HG02884 (cell line): ENCODE measurements at regions not wholly inside any gene's neighbourhood (a gene's known extent, or its start where the extent isn't known, plus 50 kb on each side); places are given as distances from the start of the nearest gene placed in this dataset.

Source experiments
- ATAC-seq: cut with Tn5 transposase; IDR thresholded peaks from one replicate; pipeline ENCODE4 v1.9.1; 2021; ENCODE audit warnings: mild to moderate bottlenecking, moderate library complexity; ENCODE audit not compliant: unreplicated experiment

DNA sequence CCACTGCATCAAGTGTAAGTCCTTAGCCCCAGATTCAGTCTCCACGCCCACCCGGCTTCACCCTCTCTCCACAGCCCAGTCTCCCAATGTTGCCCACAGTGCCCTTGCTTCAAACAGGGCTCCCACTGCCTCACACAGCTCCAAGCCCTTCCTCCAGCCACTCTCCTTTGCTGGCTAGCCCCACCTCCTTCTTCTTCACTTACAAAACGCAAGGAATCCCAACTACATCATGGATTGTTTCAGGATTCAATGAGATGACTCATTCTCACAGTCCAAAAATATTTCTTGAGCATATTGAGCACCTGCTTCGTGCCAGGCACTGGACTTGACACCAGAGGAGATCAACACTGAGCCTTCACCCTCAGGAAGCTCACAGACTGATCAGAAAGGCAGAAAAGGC lies 533.5 kb downstream of the BUD13 start:
- no peak for ATAC-seq

DNA sequence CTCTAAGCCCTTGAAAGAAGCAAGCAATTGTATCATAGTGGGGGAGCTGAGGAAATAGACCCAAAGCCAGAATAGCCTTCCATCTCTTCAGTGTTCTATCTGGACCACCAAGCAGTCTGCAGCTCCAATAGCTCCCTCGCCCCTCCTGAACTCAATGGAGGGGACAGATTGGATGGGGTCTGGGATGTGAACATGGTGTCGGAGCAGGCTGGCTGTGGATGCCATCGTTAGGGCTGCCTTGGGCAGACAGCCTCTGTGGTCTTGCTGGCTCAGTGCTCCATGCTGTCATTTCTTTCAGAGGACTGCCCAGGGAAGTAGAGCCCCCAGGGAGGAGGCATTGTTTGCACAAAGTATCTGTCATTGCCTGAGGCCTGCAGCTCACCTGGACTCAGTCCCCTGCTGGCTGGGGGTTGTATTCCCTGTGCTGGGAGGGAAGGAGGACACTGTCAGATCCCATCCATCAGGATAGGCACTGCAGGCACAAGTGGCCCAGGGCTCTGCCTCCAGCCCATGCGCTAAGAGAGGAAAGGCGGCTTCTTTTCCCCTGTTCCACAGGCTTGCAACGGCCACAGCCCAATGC lies 537.7 kb downstream of the BUD13 start:
- no peak for ATAC-seq

DNA sequence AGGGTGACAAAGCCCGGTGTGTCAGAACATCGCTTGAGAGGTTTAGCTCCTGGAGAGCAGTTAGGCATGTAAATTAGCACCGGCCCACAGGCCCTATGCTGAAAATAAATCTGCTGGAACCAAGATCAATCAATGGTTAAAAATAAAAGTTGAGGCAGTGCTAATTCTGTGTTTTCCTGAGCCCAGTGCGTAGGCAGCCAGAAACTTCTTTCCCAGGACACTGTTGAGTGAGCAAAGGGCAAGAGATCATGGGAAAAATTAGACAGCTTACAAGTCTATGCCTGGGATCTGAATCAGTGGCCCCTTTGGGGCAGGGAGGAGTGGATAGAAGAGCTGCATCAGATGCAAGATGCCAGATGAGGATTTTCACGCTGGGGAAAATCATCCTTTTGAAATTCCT lies 539.2 kb downstream of the BUD13 start:
- ATAC-seq: no peak

DNA sequence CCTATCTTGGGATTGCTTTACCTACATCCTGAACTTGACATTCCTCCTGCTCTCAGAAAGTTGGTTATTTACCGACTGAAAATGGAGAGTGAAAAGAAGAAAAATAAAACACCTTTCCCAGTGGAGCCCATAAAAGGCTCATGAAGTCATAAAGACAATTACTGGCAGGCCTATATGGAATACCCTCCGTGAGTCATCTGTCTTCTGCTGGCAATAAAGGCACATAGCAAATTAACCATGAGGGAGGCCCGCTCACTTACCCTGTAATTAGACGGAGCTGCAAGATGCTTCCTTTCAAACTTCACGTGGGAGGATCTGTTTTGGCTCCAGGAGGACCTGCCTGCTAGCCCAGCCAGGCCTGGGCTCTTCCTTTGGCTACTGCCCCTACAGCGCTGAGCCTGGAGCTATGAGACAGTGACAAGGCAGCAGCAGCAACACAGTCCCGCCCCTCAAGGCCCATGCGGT lies 540.4 kb downstream of the BUD13 start:
- no peak for ATAC-seq

DNA sequence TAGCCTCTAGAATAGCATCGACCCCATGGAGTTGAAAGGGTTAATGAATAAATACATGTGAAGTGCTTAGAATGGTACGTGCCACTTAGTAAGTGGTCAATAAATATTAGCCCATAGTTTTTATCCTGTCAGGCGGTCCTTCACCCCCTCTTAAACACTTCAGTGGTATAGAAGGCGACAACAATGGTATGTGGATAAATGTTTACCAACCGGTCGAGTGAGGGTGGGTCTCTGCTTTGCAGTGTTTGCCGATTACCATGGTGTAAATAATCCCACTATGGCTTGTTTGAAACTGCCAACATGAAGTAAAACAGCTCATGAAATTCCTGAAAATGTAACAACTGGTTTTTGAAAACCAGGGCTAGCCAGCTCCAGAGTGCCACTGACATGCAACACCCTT lies 541.2 kb downstream of the BUD13 start:
- no peak for ATAC-seq

DNA sequence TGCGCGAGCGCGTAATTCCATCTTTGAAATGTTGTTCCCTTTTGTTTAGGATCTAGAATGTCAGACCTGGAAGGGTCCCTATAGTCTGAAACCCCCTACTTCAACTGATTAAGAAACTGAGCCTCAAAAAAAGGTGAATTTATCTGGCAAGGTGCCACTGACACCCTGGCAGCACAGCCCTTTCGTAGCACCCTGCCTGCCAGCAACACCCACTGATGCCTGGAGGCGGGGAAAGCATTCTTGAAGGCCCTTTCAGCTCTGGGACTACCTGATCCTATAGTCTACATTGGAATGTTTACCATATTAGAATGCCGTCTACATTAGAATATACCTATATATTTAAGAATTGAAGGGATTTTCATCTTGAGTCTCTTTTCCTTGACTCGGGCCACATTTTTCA lies 542.3 kb downstream of the BUD13 start:
- ATAC-seq: no peak

DNA sequence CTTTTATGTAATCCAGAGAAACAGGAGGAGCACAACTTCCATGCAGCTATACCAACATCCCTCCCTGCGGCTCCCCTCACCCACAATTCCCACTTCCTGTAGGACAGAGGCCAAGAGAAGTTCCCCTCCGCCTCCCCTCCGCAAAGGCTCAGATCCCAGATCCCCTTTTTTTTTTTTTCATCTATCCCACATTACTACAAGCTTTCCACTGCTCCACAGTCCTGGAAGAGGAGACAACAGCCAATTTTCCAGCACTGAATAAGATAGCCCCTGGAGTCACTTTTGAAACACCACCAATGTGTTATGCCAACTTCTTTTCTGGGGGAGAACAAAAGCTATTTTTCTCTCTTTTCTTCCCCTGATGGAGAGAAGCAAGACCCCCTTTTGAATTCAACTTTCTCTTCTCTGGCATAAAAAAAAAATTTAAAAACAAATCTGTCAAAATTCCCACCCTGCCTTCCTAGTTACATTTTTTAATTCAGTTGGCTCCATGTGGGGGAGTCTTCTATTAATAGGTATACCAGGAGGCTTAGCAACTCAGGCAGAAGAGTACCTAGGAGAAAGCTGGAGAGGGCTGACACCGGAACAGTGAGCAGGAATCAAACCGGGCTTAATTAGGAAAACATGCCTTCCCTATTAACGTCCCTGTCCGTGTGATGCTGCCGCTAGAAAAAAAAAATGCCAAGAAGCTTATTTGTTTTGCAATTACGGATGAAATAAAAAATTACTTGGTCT lies 543.4 kb downstream of the BUD13 start:
- no peak for ATAC-seq

DNA sequence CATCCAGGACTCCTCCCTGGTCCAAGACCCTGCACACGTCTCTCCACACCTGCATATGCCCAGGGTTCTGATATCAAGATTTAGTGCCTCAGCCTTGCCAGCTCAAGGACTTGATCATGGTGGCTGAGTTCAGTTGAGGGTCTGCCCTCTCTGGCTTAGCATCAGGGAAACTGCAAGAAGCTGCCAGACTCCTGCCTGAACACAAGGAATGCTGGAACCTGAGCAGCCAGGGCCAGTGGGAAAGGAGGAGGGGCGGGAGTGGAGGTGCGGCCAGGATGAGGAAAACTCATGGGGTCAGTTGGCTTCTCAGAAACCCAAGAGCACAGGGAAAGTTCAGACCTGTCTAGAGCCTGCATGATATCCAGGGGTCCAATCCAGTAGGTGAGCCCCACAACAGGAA lies 546.1 kb downstream of the BUD13 start:
- no peak for ATAC-seq

DNA sequence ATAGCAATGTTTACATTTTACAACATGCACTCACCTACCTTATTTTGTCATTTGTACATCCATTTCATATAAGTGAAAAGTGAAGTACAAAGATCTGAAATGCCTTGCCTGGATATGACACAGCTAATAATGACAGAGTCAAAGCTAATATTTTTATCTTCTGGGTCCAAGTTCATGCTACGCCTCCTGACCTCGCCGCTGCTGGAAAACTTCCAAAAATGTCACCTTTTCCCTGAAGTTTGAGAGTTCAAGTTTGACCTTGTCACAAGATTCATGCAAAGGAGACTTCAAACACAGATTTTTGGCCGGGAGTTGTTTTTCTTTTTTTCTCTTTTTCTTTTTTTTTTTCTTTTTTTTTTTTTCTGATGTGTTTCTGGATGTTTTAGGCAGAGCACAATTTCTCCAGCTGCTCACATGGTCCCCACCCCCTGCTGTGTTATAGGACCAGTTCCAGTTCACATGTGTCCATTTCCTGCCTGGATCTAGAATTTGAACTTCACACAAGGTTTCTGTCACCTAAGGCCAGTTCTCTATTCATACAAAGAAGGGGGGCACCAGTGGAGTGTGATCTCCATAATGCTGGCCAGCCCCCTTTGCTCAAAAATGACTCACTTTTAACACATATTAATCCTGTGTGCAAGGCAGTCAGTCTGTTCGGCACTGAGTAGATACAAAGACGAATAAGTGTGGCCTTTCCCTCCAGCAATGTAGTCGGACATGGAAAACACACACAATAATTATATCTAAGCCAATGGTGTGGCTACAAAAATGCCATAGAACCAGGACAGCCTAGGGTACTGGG lies 546.8 kb downstream of the BUD13 start:
- ATAC-seq: no peak

DNA sequence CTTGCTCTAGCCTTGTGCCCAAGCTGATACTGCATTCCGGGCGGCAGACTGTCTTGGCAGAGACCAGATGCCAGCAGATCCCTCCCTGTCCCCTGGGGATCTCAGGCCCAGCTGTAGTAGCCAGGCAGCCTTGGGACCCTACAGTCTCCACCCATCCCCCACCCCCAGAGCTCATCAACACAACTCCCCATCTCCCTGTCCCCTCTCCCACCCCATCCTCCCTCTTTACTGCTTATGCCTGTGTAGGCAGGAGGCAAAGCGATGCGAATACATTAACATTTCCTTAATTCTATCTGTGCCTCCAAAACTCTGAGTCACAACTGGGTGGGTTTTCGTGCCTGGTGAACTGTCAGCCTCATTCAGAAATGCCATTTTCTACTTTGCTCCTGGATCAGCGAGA lies 547.6 kb downstream of the BUD13 start:
- ATAC-seq: no peak

DNA sequence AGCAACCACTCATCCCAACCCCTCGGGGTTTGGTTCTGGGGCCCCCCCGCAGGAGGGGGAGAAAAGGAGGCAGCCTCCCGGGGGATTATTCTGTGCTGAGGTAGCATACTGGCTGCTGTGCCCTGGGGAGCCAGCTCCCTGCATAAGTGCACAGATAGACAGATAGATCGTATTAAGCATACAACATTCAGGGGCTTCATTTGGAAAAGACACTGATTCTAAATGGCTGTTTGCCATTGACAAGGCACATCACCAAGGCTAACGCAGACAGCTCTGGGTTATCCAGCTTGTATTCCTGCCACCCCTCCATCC lies 547.9 kb downstream of the BUD13 start:
- ATAC-seq: no peak

DNA sequence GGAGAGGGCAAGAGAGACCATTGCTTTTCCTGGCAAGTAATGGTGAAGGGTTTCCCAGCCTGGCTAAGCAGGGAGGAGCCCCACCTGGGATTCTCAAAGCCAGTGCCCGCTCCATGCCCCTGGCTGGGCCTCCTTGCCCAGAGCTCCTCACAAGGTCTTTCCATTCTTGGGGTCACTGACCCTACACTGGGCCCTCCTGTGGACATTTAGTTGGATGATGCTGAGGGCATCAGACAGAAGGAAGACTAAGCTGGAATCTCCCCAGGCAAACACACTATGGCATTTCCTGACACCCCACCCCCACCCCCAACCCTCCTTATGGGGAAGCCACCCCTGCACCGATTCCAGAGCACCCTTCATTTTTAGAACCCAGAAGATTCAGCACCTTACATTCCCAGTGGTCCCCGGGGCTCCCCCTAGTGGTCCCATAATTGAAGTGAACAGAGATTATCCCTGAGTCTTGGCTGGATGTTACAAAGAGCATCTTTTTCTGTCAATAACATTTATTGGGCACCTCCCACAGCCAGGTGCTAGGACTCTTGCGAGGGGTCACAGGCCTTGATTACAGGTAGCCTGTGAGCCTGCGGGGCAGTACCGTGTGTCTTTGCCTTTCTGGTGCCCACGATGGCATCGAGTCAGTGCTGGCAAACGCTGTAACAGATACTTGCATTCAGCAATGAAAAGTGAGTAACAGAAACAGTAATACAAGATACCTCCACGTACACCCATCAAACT lies 548.5 kb downstream of the BUD13 start:
- ATAC-seq: no peak

DNA sequence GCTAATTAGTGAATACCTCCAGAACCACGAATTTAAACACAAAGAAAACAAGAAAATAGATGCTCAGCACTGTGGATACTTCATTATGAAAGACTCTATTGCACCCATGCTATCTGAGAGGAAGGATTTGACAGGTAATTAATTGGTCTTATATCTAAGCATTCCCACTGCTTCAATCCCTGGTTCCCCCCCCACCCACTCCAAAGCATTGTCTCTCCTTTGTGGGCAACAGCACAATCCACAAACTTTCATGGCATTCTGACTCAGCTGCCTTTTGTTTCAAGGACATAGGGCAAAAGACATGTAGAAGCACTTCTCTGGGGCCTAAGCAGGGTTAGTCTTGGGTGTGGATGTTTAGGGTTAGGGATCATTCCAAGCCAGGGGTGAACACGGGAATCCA lies 551.4 kb downstream of the BUD13 start:
- no peak for ATAC-seq

DNA sequence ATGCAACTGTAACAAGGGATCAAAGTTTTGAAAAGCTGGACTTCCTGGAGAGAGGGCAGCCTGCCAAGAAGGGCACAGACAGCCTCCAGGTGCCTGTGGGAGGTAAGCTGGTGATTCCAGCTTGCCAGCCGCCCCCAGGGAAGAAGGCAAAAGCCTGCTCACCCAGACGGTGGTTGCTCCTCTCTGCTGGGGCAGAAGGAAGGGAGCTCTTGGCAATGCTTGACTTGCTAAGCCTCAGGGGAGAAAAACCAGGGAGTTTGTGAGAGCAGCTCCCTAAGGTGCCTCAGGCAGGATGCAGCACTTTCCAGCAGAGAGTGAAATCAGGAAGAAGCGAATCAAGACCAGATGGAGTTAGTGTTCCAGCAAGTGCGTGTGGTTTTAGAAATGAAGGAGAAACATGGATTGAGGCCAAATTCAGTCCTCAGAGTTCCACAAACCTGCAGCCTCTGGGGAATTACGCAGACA lies 553.6 kb downstream of the BUD13 start:
- no peak for ATAC-seq

DNA sequence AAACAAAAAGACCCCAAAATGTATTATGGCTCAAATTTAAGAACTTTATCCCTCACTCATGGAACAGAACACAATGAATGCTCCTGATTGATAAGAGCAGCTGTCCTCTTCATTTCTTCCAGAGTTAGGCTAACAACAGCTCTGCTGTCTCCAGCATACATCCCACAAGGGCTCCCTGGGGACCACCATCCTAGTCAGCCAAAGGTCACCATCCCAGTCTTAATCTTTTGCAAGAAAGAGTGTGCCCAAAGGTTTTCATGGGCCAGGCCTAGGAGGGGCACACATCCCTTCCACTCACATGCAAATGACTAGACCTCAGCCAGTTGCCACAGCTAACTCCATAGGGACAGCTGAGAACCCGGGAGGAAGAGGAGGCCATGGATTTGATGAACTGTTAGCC lies 555.3 kb downstream of the BUD13 start:
- no peak for ATAC-seq

DNA sequence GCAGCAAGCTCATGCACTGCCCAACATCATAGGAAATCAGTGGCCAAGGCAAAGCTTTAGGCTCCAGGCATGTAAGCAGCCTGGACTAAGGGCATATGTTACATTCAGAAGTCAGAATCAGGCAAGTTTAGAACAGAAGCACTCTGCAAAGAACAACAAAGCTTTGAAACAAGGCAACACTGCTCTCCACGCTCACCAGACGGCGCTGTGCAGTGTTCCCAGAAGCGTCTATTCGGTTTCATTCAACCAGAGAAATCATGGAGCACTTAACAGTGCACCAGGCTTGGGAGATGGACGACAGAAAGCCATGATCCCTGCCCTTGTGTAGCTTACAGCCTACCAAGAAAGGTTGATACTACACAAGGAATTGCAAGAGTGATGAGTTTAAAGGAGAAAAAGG lies 555.8 kb downstream of the BUD13 start:
- ATAC-seq: no peak

DNA sequence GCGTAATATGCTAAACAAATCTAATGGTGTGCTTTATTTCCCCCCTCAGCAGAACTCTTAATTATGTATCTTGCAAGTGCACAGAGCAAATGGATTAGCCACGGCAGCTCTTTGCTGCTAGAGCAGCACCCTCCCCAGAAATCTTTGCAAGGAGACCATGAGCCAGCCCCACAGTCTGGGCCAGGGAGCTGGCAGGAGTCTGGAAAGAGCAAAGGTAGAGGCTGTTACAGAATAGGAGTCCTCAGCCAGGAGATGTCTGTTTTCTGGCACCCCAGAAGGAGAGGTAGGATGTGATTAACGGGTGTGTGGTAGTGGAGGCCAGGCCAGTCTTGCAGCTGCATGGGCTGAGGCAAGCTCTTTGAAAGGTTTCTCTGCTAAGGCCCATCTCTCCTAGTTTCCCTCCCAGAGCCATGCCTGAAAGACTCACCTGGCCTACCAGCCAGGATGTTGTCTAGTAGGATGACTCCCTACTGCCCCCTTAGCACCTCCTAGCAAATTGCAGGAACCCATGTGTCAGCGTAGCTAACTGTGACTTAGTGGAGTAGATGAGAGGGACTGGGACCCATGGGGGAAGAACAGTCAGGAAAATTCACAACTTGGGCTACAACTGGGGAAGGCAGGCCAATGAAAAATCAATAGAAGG lies 557.2 kb downstream of the BUD13 start:
- ATAC-seq: no peak

DNA sequence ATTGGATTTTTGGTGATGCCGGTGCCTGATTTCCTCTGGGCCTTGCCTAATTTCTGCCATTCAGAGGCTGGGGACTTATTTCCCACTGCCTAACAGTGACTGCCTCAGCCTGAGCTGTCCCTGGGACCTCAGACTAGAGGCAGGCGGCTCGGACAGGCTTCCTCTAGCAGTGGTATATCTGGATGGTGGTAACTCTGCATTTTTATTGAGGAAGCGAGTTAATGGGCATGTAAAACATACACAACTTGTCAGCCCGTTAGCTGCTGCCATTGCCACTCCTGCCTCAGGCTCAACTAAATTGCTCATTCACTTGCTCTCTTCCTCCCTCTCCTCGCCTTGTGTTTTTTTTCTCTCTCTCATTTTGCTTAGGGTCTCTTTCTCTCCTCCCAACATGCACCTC lies 561.6 kb downstream of the BUD13 start:
- ATAC-seq: no peak

DNA sequence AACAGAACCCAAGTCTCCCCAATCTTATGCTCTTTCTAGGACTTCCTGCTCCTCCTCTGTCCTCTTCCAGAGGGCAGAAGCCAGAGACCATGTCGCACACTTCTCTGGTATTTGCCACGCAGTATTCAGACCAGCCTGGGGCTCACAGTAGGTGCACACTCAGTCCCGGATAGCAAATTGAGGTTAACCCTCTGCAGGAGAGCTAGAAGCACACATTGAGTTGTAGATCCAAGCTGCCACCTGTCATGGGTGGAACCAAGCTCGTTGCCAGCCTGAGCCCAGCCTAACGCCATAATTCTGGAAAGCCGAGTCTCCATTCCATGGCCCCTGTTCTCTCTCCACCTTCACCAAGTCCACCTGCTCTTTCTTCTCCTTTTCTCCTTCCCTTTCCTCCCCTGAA lies 562.1 kb downstream of the BUD13 start:
- no peak for ATAC-seq

DNA sequence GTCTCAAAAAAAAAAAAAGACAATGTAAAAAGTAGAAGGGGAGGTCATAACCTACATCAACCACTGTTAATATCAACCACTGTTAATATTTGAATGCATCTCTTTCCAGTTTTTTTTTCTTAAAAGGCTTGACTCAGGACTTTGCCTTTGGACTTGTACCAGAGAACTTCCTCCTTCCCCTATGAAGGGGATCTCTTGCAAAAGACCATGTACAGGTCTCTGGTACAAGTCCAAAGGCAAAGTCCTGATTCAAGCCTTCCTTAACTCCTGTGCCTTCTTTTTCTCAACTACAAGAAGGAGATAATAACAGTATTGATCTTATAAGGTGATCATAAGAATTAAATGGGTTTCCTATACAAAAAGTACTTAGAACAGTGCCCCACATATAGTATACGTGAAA lies 563.5 kb downstream of the BUD13 start:
- no peak for ATAC-seq
